Tibial nerve (tissue), 4 donors: ENCODE measurements at regions not wholly inside any gene's neighbourhood (a gene's known extent, or its start where the extent isn't known, plus 50 kb on each side); places are given as distances from the start of the nearest gene placed in this dataset.

ENCODE experiments used
- DNase-seq, 2 donors: peaks; one replicate each; pipeline ENCODE4 v3.0.0-alpha.2; 2019; ENCODE audit warnings: low spot score in 2 of 2
- H3K27ac ChIP-seq, 4 donors: fragments of 200-600 bp; sonication (generic) in 3 of 4; one replicate each; pipeline ENCODE4 v1.5.1; 2017 to 2019; ENCODE audit warnings: mild to moderate bottlenecking in 1 of 4
- H3K27me3 ChIP-seq, 2 donors: fragments of 200-600 bp; sonication (generic) in 1 of 2; one replicate each; pipeline versions ENCODE4 v1.5.1 to v1.6.0; 2017 to 2019
- H3K36me3 ChIP-seq, 3 donors: fragments of 200-600 bp; sonication (generic); one replicate each; pipeline ENCODE4 v1.5.1; 2018 to 2019
- H3K4me1 ChIP-seq, 4 donors: fragments of 200-600 bp; sonication (generic) in 3 of 4; one replicate each; pipeline ENCODE4 v1.5.1; 2017 to 2019
- H3K4me3 ChIP-seq, 4 donors: fragments of 200-600 bp; sonication (generic) in 3 of 4; one replicate each; pipeline ENCODE4 v1.5.1; 2017 to 2019; ENCODE audit warnings: mild to moderate bottlenecking in 1 of 4, moderate library complexity in 1 of 4
- H3K9me3 ChIP-seq, 4 donors: fragments of 200-600 bp; sonication (generic) in 3 of 4; one replicate each; pipeline ENCODE4 v1.5.1; 2017 to 2019
- EP300 ChIP-seq, 2 donors: sonication (generic); formaldehyde crosslinking; IDR thresholded peaks; one replicate each; pipeline ENCODE4 v1.6.1; 2017; ENCODE audit warnings: antibody characterized with exemption in 2 of 2, mild to moderate bottlenecking in 1 of 2
- POLR2A ChIP-seq, 2 donors: fragments of 450-650 bp; IDR thresholded peaks; one replicate each; pipeline ENCODE4 v1.6.1; 2017; ENCODE audit warnings: antibody characterized with exemption in 2 of 2, mild to moderate bottlenecking in 2 of 2, moderate library complexity in 2 of 2
- WGBS, 2 donors: methylation state at CpG; one replicate each; pipeline ENCODE4 v1.1.5; 2018; 5-methylcytosine and 5-hydroxymethylcytosine counted together
- TF ChIP-seq, protein P1 (sequence below), 5 experiments: fragments of 200-600 bp in 3 of 5; fragments of 450-650 bp in 2 of 5; sonication (generic) in 3 of 5; IDR thresholded peaks; one replicate each; pipeline ENCODE4 v1.5.1; 2016 to 2019; ENCODE audit warnings: antibody characterized with exemption in 5 of 5, mild to moderate bottlenecking in 3 of 5, moderate library complexity in 2 of 5

DNA sequence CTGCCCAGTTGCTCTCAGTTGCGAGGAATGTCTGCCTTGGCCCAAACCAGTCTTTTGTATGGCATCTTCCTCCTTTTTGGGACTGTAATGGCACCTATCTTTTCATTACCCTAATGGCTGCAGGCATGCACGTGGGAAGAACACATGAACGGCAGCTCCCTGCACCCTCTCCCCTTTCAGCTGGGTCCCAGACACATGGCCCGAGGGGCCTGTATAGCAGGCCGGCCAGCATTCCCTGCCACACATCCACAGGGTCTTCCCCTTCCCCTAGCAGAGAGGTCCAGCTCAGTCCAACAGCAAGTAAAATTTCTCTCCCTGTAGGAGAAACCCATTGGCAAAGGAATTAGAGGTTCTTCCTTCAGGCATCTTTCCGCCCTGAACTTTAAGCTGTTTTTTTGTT, 829.1 kb upstream of the AGA start:
- Histone ChIP-seq H3K36me3 (no peaks in the 10 kb centered on the region), H3K4me1 (no peaks in the 10 kb centered on the region), H3K4me3 (no peak overlapping the region), H3K27me3 (no peaks in the 10 kb centered on the region), H3K9me3 (no peaks in the 10 kb centered on the region), H3K27ac (no peak overlapping the region)
- no peak for DNase-seq
- 83 to 86% methylated on average over 6 of the region's 6 CpGs for WGBS, 2 donors
- TF ChIP-seq EP300 (IDR thresholded peaks at IDR 0.05) (no peak), POLR2A (IDR thresholded peaks at IDR 0.05) (no peak)
- TF ChIP-seq, protein P1, sequence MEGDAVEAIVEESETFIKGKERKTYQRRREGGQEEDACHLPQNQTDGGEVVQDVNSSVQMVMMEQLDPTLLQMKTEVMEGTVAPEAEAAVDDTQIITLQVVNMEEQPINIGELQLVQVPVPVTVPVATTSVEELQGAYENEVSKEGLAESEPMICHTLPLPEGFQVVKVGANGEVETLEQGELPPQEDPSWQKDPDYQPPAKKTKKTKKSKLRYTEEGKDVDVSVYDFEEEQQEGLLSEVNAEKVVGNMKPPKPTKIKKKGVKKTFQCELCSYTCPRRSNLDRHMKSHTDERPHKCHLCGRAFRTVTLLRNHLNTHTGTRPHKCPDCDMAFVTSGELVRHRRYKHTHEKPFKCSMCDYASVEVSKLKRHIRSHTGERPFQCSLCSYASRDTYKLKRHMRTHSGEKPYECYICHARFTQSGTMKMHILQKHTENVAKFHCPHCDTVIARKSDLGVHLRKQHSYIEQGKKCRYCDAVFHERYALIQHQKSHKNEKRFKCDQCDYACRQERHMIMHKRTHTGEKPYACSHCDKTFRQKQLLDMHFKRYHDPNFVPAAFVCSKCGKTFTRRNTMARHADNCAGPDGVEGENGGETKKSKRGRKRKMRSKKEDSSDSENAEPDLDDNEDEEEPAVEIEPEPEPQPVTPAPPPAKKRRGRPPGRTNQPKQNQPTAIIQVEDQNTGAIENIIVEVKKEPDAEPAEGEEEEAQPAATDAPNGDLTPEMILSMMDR (IDR thresholded peaks at IDR 0.05): no peak

DNA sequence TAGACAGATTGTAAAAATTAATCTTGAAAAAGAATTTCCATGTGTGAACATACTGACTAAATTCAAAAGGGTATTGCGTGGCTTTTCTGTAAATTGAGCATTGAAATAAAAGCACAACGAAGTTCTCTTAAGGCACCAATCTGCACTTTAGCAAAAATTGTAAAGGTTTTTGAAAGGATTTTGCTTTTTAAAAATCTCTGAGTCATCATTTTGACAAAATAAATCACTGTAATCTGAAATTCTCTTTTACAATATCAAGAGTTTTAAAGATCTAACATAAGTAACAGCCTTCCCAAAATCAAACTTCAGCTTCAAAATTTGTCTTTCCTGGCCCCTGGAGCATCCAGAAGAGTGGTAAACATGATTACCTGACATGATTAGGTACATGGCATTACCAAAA, 830.9 kb upstream of the AGA start:
- Histone ChIP-seq H3K36me3 (no peaks in the 10 kb centered on the region), H3K27ac (no peak overlapping the region), H3K27me3 (no peaks in the 10 kb centered on the region), H3K4me3 (no peak overlapping the region), H3K9me3 (no peaks in the 10 kb centered on the region), H3K4me1 (no peaks in the 10 kb centered on the region)
- 89 to 90% methylated on average over 2 of the region's 2 CpGs for WGBS, 2 donors
- TF ChIP-seq, protein P1 (IDR thresholded peaks at IDR 0.05): no peak
- TF ChIP-seq EP300 (IDR thresholded peaks at IDR 0.05) (no peak), POLR2A (IDR thresholded peaks at IDR 0.05) (no peak)
- DNase-seq: no peak

DNA sequence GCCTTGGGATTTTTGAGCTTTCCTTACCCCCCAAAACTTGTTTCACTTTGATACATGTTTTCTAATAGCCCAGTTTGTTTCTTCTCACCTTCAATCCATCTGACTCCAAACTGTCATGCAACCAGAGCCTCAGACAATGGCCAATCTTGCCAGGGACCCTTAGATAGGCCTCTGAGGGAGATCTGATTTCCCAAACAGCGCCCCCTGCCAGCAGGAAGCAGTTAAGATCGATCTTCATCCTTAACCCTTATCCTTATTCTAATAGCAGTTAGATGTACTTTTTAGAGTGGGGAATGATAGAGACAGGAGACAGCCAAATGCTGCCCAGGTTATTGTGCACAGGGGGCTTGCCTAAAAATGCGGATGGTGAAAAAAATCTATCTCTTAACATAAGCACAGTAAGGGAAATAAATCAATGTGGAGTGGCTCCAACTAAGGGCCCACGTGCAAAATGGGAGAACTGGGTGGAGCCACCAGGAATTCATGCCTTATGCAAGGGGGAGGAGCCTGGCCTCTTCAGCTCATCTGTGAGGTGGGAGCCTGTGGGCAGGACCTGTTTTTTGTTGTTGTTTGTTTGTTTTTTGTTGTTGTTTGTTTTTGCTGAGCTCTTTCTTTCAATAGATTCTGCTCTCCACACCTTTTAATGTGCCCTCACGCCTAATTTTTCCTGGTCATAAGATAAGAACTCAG, 833.6 kb upstream of the AGA start:
- Histone ChIP-seq H3K9me3 (no peaks in the 10 kb centered on the region), H3K4me1 (no peaks in the 10 kb centered on the region), H3K27ac (no peak overlapping the region), H3K4me3 (no peak overlapping the region), H3K27me3 (no peaks in the 10 kb centered on the region), H3K36me3 (no peaks in the 10 kb centered on the region)
- DNase-seq: no peak
- WGBS, 2 donors: 62 to 71% methylated on average over 5 of the region's 5 CpGs
- TF ChIP-seq, protein P1 (IDR thresholded peaks at IDR 0.05): no peak
- no peak for TF ChIP-seq EP300 (IDR thresholded peaks at IDR 0.05)
- no peak for TF ChIP-seq POLR2A (IDR thresholded peaks at IDR 0.05)

DNA sequence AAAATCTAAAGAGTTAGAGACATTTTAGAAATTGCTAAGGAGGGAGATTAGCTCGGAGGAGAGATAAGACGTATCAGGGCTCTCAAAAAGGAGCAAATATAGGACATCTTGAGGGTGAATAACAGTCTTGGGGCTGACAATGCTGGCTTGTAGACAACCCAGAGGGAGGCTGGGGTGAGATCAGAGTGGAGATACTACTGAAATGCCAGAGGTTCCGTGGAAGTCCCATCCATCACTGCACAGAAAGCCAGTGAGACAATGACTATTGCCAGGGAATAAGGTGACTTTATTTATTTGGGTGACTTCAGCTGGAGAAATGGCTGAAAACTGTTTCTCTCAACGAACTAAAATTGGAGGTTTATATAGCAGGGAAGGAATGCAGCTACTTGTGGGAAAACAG, 838.1 kb upstream of the AGA start:
- Histone ChIP-seq H3K9me3 (no peaks in the 10 kb centered on the region), H3K27me3 (no peaks in the 10 kb centered on the region), H3K4me1 (no peaks in the 10 kb centered on the region), H3K36me3 (no peaks in the 10 kb centered on the region), H3K4me3 (no peak overlapping the region), H3K27ac (no peak overlapping the region)
- TF ChIP-seq EP300 (IDR thresholded peaks at IDR 0.05) (no peak), POLR2A (IDR thresholded peaks at IDR 0.05) (no peak)
- TF ChIP-seq, protein P1 (IDR thresholded peaks at IDR 0.05): no peak
- 64% methylated on average over 4 of the region's 4 CpGs for WGBS, 2 donors
- DNase-seq: no peak

DNA sequence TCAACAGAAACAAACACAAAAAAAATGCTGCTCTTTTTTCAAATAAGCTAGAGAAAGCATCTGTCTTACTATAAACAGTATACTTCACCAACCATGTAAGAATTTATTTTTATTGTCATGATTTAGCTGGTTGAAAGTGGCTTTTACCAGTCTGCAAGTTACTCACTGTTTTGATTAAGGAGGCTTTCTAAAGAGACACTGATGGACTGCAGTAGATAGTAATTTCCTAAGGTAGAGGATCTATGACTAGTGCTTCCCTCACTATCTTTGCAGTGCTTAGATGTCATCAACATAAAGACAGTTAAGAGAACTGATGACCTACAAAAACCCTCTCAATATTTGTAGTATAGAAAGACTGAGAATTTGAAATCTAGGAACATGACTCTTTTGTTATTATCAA, 846.2 kb upstream of the AGA start:
- Histone ChIP-seq H3K9me3 (no peaks in the 10 kb centered on the region), H3K4me3 (no peak overlapping the region), H3K27ac (no peak overlapping the region), H3K4me1 (no peaks in the 10 kb centered on the region), H3K36me3 (no peaks in the 10 kb centered on the region), H3K27me3 (no peaks in the 10 kb centered on the region)
- TF ChIP-seq, protein P1 (IDR thresholded peaks at IDR 0.05): no peak
- TF ChIP-seq EP300 (IDR thresholded peaks at IDR 0.05) (no peak), POLR2A (IDR thresholded peaks at IDR 0.05) (no peak)
- no peak for DNase-seq
